ENCODE measurements at regions not wholly inside any gene's neighbourhood (a gene's known extent, or its start where the extent isn't known, plus 50 kb on each side); places are given as distances from the start of the nearest gene placed in this dataset.
"Not testable (repeated sequence)": the region's sequence is repeated elsewhere in the genome, so short reads cannot be mapped to it uniquely, and the experiment has no call there.

GRCh38 chr17:55986817-55987216 lies 166.5 kb upstream of the ANKFN1 start:
- no peak for DNase-seq (ENCODE audit: low spot score in 2 of 2)
- intact Hi-C loops (cut with DNase I), result no loop called here

GRCh38 chr17:55988861-55989260 lies 164.4 kb upstream of the ANKFN1 start:
- no peak overlapping the region for H3K4me3 ChIP-seq
- TF ChIP-seq, protein P1, sequence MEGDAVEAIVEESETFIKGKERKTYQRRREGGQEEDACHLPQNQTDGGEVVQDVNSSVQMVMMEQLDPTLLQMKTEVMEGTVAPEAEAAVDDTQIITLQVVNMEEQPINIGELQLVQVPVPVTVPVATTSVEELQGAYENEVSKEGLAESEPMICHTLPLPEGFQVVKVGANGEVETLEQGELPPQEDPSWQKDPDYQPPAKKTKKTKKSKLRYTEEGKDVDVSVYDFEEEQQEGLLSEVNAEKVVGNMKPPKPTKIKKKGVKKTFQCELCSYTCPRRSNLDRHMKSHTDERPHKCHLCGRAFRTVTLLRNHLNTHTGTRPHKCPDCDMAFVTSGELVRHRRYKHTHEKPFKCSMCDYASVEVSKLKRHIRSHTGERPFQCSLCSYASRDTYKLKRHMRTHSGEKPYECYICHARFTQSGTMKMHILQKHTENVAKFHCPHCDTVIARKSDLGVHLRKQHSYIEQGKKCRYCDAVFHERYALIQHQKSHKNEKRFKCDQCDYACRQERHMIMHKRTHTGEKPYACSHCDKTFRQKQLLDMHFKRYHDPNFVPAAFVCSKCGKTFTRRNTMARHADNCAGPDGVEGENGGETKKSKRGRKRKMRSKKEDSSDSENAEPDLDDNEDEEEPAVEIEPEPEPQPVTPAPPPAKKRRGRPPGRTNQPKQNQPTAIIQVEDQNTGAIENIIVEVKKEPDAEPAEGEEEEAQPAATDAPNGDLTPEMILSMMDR (IDR thresholded peaks at IDR 0.05), result no peak
- no peaks in the 10 kb centered on the region for H3K27me3 ChIP-seq
- no peaks in the 10 kb centered on the region for H3K4me1 ChIP-seq
- no peak overlapping the region for H3K27ac ChIP-seq
- intact Hi-C loops (cut with DNase I), result no loop called here
- no peaks in the 10 kb centered on the region for H3K36me3 ChIP-seq
- H3K9me3 ChIP-seq, result no peaks in the 10 kb centered on the region
- DNase-seq (ENCODE audit: low spot score in 2 of 2), result no peak

More at GRCh38 chr17:55986817-55987216, 166.5 kb upstream of the ANKFN1 start:
- Histone ChIP-seq H3K36me3 (no peaks in the 10 kb centered on the region), H3K27me3 (no peaks in the 10 kb centered on the region), H3K27ac (no peak overlapping the region), H3K9me3 (no peaks in the 10 kb centered on the region), H3K4me1 (no peaks in the 10 kb centered on the region), H3K4me3 (no peak overlapping the region)
- TF ChIP-seq, protein P1 (IDR thresholded peaks at IDR 0.05), result no peak

DNA sequence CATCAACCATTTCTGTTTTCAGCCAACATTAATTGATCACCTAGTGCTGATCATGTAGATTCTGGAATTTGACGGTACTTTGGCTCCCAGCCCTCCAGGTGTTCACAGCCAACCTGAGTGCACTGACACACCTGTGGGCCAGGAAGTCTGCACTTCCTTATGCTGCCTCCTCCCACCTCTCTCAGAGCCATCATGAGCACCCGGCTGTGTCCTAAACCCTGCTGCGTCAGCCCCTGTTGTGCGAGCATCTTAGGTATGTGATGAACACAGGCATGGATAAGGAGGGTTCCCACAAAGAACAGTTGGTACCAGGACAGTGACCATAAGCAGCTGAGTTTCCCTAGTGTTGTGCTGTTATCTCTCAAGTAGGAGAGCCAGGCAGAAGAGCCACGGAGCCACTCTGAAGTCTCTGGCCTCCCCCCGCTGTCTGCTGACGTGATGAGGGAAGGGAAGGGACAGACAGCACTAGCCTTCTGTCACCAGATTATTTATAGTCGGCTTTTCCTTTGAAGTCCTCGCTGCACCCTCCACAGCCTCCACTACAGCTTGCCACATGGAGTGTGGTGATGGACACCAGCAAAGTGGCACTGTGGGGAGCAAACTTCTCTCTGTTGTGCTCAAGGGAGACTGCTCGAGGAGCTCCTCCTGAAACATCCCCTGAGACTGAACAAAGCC lies 162.8 kb upstream of the ANKFN1 start:
- Histone ChIP-seq H3K4me1 (no peaks in the 10 kb centered on the region), H3K9me3 (no peaks in the 10 kb centered on the region), H3K27ac (no peak overlapping the region), H3K36me3 (no peaks in the 10 kb centered on the region), H3K27me3 (no peaks in the 10 kb centered on the region), H3K4me3 (no peak overlapping the region)
- TF ChIP-seq, protein P1 (IDR thresholded peaks at IDR 0.05), result no peak
- intact Hi-C loops (cut with DNase I), result no loop called here
- no peak for DNase-seq (ENCODE audit: low spot score in 2 of 2)

GRCh38 chr17:55996826-55997225 lies 156.4 kb upstream of the ANKFN1 start:
- H3K27ac ChIP-seq, result no peak overlapping the region
- DNase-seq (ENCODE audit: low spot score in 2 of 2), result no peak
- no peaks in the 10 kb centered on the region for H3K9me3 ChIP-seq
- no peaks in the 10 kb centered on the region for H3K36me3 ChIP-seq
- no peaks in the 10 kb centered on the region for H3K4me1 ChIP-seq
- intact Hi-C loops (cut with DNase I), result no loop called here
- no peak overlapping the region for H3K4me3 ChIP-seq
- TF ChIP-seq, protein P1 (IDR thresholded peaks at IDR 0.05), result no peak
- no peaks in the 10 kb centered on the region for H3K27me3 ChIP-seq

DNA sequence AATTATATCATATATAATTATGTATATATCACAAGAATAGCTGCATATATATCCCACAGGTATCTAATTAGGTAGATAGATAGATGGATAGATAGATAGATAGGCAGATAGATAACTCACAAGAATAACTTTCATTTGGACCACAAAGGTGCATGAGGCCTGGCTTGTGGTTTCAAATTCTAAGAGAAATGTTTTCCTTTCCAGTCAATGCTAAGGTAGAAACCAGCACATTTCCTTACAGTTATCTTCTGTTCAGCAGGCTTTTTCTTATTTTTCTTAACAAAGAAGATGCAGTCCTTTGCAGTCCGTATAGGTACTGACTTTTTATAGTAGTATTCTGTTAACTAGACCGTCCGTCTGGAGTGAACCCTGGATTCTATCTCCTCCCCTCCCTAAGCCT lies 152.9 kb upstream of the ANKFN1 start:
- no peak for DNase-seq (ENCODE audit: low spot score in 2 of 2)
- Histone ChIP-seq H3K4me1 (no peaks in the 10 kb centered on the region), H3K27ac (no peak overlapping the region), H3K27me3 (no peaks in the 10 kb centered on the region), H3K4me3 (no peak overlapping the region), H3K36me3 (no peaks in the 10 kb centered on the region), H3K9me3 (no peaks in the 10 kb centered on the region)
- TF ChIP-seq, protein P1 (IDR thresholded peaks at IDR 0.05), result no peak
- intact Hi-C loops (cut with DNase I), result no loop called here

GRCh38 chr17:56002656-56003055 lies 150.6 kb upstream of the ANKFN1 start:
- H3K27me3 ChIP-seq; H3K27ac ChIP-seq; DNase-seq (ENCODE audit: low spot score in 2 of 2); H3K4me3 ChIP-seq; H3K9me3 ChIP-seq; H3K4me1 ChIP-seq; intact Hi-C loops (cut with DNase I); H3K36me3 ChIP-seq: not testable (repeated sequence)

Measured in ascending aorta (tissue), 2 donors.